GM23338 (cell line): ENCODE measurements at regions not wholly inside any gene's neighbourhood (a gene's known extent, or its start where the extent isn't known, plus 50 kb on each side); places are given as distances from the start of the nearest gene placed in this dataset.

Experiments
- ATAC-seq: fragments of 200-7000 bp; cut with Tn5 transposase; 3 replicates; pipeline ENCODE4 v1.9.1; 2020
- DNase-seq: peaks from one replicate; pipeline ENCODE4 v3.0.0-alpha.2; 2015; ENCODE audit warnings: low spot score
- H2AFZ ChIP-seq: fragments of 200-600 bp; sonication (generic); 2 replicates; pipeline ENCODE4 v1.8.0; 2016; ENCODE audit warnings: antibody characterized with exemption, mild to moderate bottlenecking, moderate library complexity
- H3F3A ChIP-seq: fragments of 200-600 bp; sonication (generic); replicated peaks from 2 replicates; pipeline ENCODE4 v1.8.0; 2017; ENCODE audit warnings: antibody characterized with exemption, mixed run types, low read depth
- H3K27ac ChIP-seq: fragments of 200-600 bp; sonication (generic); 2 replicates; pipeline ENCODE4 v1.6.1; 2016; ENCODE audit warnings: low read depth
- H3K27me3 ChIP-seq: fragments of 200-600 bp; sonication (generic); 2 replicates; pipeline ENCODE4 v1.8.0; 2016; ENCODE audit warnings: mild to moderate bottlenecking, mixed run types, moderate library complexity; ENCODE audit not compliant: insufficient read depth
- H3K36me3 ChIP-seq: fragments of 200-600 bp; sonication (generic); 2 replicates; pipeline ENCODE4 v1.8.0; 2016; ENCODE audit warnings: mild to moderate bottlenecking; ENCODE audit not compliant: insufficient read depth
- H3K4me1 ChIP-seq: fragments of 200-600 bp; sonication (generic); 2 replicates; pipeline ENCODE4 v1.8.0; 2016; ENCODE audit warnings: mild to moderate bottlenecking, moderate library complexity; ENCODE audit not compliant: insufficient read depth
- H3K4me2 ChIP-seq: fragments of 200-600 bp; sonication (generic); 2 replicates; pipeline ENCODE4 v1.7.1; 2017; ENCODE audit warnings: mixed run types
- H3K4me3 ChIP-seq: fragments of 200-600 bp; sonication (generic); 2 replicates; pipeline ENCODE4 v1.6.1; 2016; ENCODE audit warnings: mixed run types
- H3K79me2 ChIP-seq: fragments of 200-600 bp; sonication (generic); replicated peaks from 2 replicates; pipeline ENCODE4 v1.8.0; 2017; ENCODE audit warnings: mild to moderate bottlenecking; ENCODE audit not compliant: insufficient read depth
- H3K9me2 ChIP-seq: fragments of 200-600 bp; sonication (generic); 2 replicates; pipeline ENCODE4 v1.8.0; 2017; ENCODE audit not compliant: insufficient read depth
- H4K20me1 ChIP-seq: fragments of 200-600 bp; sonication (generic); replicated peaks from 2 replicates; pipeline ENCODE4 v1.8.0; 2017; ENCODE audit warnings: mild to moderate bottlenecking; ENCODE audit not compliant: insufficient read depth
- H3K27ac Mint-ChIP-seq: 2 replicates; pipeline ENCODE4 v1.8.0; 2020; ENCODE audit warnings: inconsistent platforms, mild to moderate bottlenecking, moderate library complexity, mixed read lengths
- H3K27me3 Mint-ChIP-seq: 3 replicates; pipeline ENCODE4 v1.8.0; 2022; ENCODE audit warnings: low read depth, mild to moderate bottlenecking, moderate library complexity, mixed read lengths, inconsistent platforms; ENCODE audit not compliant: insufficient read depth, poor library complexity
- H3K36me3 Mint-ChIP-seq: 3 replicates; pipeline ENCODE4 v1.8.0; 2021; ENCODE audit warnings: low read depth, mild to moderate bottlenecking, inconsistent platforms, moderate library complexity, mixed read lengths
- H3K4me1 Mint-ChIP-seq: 3 replicates; pipeline ENCODE4 v1.8.0; 2020; ENCODE audit warnings: mild to moderate bottlenecking, inconsistent platforms, mixed read lengths
- H3K4me3 Mint-ChIP-seq: 3 replicates; pipeline ENCODE4 v1.8.0; 2021; ENCODE audit warnings: moderate library complexity, mild to moderate bottlenecking, inconsistent platforms, mixed read lengths
- H3K9me3 Mint-ChIP-seq: 3 replicates; pipeline ENCODE4 v1.8.0; 2020; ENCODE audit warnings: moderate library complexity, mild to moderate bottlenecking, inconsistent platforms, mixed read lengths
- CREB1 ChIP-seq: fragments of 250-450 bp; sonication (Bioruptor Pico); IDR thresholded peaks from 2 replicates; pipeline ENCODE4 v1.5.0; 2020; ENCODE audit warnings: low read depth, mild to moderate bottlenecking, moderate library complexity
- CTCF ChIP-seq, 2 experiments: fragments of 200-600 bp in 1 of 2; sonication (generic) in 1 of 2; conservative IDR thresholded peaks; 2 replicates each; pipeline versions ENCODE4 v1.5.1 to v1.6.1; 2016 to 2017; ENCODE audit warnings: antibody characterized with exemption in 2 of 2, low read depth in 2 of 2, mild to moderate bottlenecking in 2 of 2, moderate library complexity in 1 of 2
- ETS1 ChIP-seq: IDR thresholded peaks from 2 replicates; pipeline ENCODE4 v1.6.1; 2016; ENCODE audit warnings: antibody characterized with exemption
- EZH2 ChIP-seq: fragments of 200-600 bp; sonication (generic); IDR thresholded peaks from one replicate; pipeline ENCODE4 v1.8.0; 2017; ENCODE audit warnings: antibody characterized with exemption, mild to moderate bottlenecking, low read depth; ENCODE audit not compliant: unreplicated experiment
- EZH2phosphoT487 ChIP-seq: fragments of 200-600 bp; sonication (generic); IDR thresholded peaks from one replicate; pipeline ENCODE4 v1.8.1; 2018; ENCODE audit warnings: antibody characterized with exemption; ENCODE audit not compliant: unreplicated experiment
- JUNB ChIP-seq: IDR thresholded peaks from one replicate; pipeline ENCODE4 v1.6.1; 2016; ENCODE audit warnings: antibody characterized with exemption; ENCODE audit not compliant: unreplicated experiment
- NANOG ChIP-seq: IDR thresholded peaks from 2 replicates; pipeline ENCODE4 v1.6.1; 2016; ENCODE audit warnings: antibody characterized with exemption, borderline replicate concordance
- POLR2AphosphoS5 ChIP-seq: IDR thresholded peaks from 2 replicates; pipeline ENCODE4 v1.6.1; 2016; ENCODE audit warnings: antibody characterized with exemption, low read depth
- REST ChIP-seq: IDR thresholded peaks from one replicate; pipeline ENCODE4 v1.6.1; 2018; ENCODE audit warnings: antibody characterized with exemption; ENCODE audit not compliant: unreplicated experiment
- STAT1 ChIP-seq: IDR thresholded peaks from one replicate; pipeline ENCODE4 v1.6.1; 2016; ENCODE audit warnings: antibody characterized with exemption; ENCODE audit not compliant: unreplicated experiment
- ZNF114 ChIP-seq: fragments of 250-450 bp; sonication (Bioruptor Pico); IDR thresholded peaks from 2 replicates; pipeline ENCODE4 v1.5.0; 2020; ENCODE audit warnings: mild to moderate bottlenecking, moderate library complexity
- ZNF462 ChIP-seq: fragments of 250-450 bp; sonication (Bioruptor Pico); IDR thresholded peaks from 2 replicates; pipeline ENCODE4 v1.5.0; 2020; ENCODE audit warnings: mild to moderate bottlenecking, moderate library complexity

- TF ChIP-seq ETS1, result no peak
- TF ChIP-seq ZNF462 (CRISPR knock-in tag), result no peak
- no peak for TF ChIP-seq ZNF114
These were observed 475.2 kb upstream of the BRINP1 start (continued) for GRCh38 chr9:119844431-119844830.

- Histone ChIP-seq H3K27me3 (no peaks in the 10 kb centered on the region), H3K9me2 (no peaks in the 10 kb centered on the region; the same call in 1 of the 2 replicates), H4K20me1 (no peaks in the 10 kb centered on the region), H3K4me2 (no peak overlapping the region), H3K36me3 (no peaks in the 10 kb centered on the region), H3K27ac (no peak overlapping the region), H3K4me3 (no peak overlapping the region), H2AFZ (no peak overlapping the region), H3K79me2 (no peaks in the 10 kb centered on the region), H3K4me1 (no peaks in the 10 kb centered on the region), H3F3A (no peaks in the 10 kb centered on the region)
- H3K36me3 Mint-ChIP-seq, result no peaks in the 10 kb centered on the region
- no peak for DNase-seq
- H3K27me3 Mint-ChIP-seq, result peaks cover 1% of the 10 kb centered on the region
- no peaks in the 10 kb centered on the region; the same call in 2 of the 3 replicates for H3K9me3 Mint-ChIP-seq
- no peak overlapping the region for H3K27ac Mint-ChIP-seq
- no peak for ATAC-seq
- no peak overlapping the region for H3K4me3 Mint-ChIP-seq
- H3K4me1 Mint-ChIP-seq, result peaks cover 15% of the 10 kb centered on the region; the same call in 2 of the 3 replicates
- no peak for TF ChIP-seq ZNF114
- no peak for TF ChIP-seq REST
- no peak for TF ChIP-seq CTCF (conservative IDR thresholded peaks at IDR 0.05; ENCODE audit: low read depth in 2 of 2)
- TF ChIP-seq STAT1, result no peak
- TF ChIP-seq POLR2AphosphoS5, result no peak
- TF ChIP-seq EZH2, result no peak
- TF ChIP-seq EZH2phosphoT487, result no peak
- no peak for TF ChIP-seq NANOG
- TF ChIP-seq JUNB, result no peak
- TF ChIP-seq CREB1, result no peak
- no peak for TF ChIP-seq ETS1
These were observed 471.8 kb upstream of the BRINP1 start for GRCh38 chr9:119841016-119841415.
